A549 (cell line): ENCODE measurements at regions not wholly inside any gene's neighbourhood (a gene's known extent, or its start where the extent isn't known, plus 50 kb on each side); places are given as distances from the start of the nearest gene placed in this dataset.
A peak's percentile ranks its signal among the peaks of the same experiment; 100 is the strongest.

Experiments
- ATAC-seq, 2 experiments: fragments of 200-7000 bp in 1 of 2; fragments of >200 bp in 1 of 2; cut with Nextera tagmentation in 1 of 2; cut with Tn5 transposase in 1 of 2; 3 replicates each; pipeline versions ENCODE4 v1.8.0 to v1.9.1; 2018 to 2020; ENCODE audit warnings: mild to moderate bottlenecking in 1 of 2, moderate library complexity in 1 of 2
- CTCF ChIA-PET: fragments of 300-600 bp; sonication (Branson Sonifier 250); formaldehyde crosslinking; extraction: SDS; loops from one replicate; lab custom pipeline; 2021; ENCODE audit warnings: antibody characterized with exemption, inconsistent platforms; lab: Yijun Ruan, JAX
- POLR2A ChIA-PET: fragments of 350-600 bp; formaldehyde crosslinking; extraction: SDS; loops from one replicate; lab custom pipeline; 2021; ENCODE audit warnings: antibody characterized with exemption, inconsistent platforms; lab: Yijun Ruan, JAX
- DNase-seq, 2 experiments: peaks; one replicate each; pipeline versions ENCODE4 v3.0.0 to v3.0.0-alpha.2; 2011 to 2016; ENCODE audit warnings: low read depth in 1 of 2, low spot score in 1 of 2
- FAIRE-seq: peaks from 2 replicates; lab custom pipeline; 2011; peaks lifted over from hg19 to GRCh38; lab: Jason Lieb, UNC
- H3K27ac ChIP-seq, 2 experiments: fragments of >200 bp; sonication (Bioruptor Twin); formaldehyde crosslinking; 3 replicates each; pipeline ENCODE4 v1.5.1; 2016 to 2017
- H3K4me1 ChIP-seq: fragments of >200 bp; sonication (Bioruptor Twin); formaldehyde crosslinking; 3 replicates; pipeline ENCODE4 v1.6.1; 2016
- H3K4me2 ChIP-seq: fragments of >200 bp; sonication (Bioruptor Twin); formaldehyde crosslinking; 3 replicates; pipeline ENCODE4 v1.6.1; 2016
- H3K4me3 ChIP-seq: fragments of >200 bp; sonication (Bioruptor Twin); formaldehyde crosslinking; 3 replicates; pipeline ENCODE4 v1.5.1; 2016
- H3K9me3 ChIP-seq: fragments of >200 bp; sonication (Bioruptor Twin); formaldehyde crosslinking; 3 replicates; pipeline ENCODE4 v1.6.1; 2016
- ATOH8 ChIP-seq: fragments of 250-450 bp; sonication (Bioruptor Pico); IDR thresholded peaks from 2 replicates; pipeline ENCODE4 v1.5.0; 2020; ENCODE audit warnings: low read depth, mild to moderate bottlenecking, moderate library complexity
- BCL3 ChIP-seq: fragments of >200 bp; sonication (Bioruptor Twin); formaldehyde crosslinking; IDR thresholded peaks from 3 replicates; pipeline ENCODE4 v1.6.1; 2016
- BHLHE40 ChIP-seq: IDR thresholded peaks from 2 replicates; pipeline ENCODE4 v1.6.1; 2012; ENCODE audit warnings: low read depth, low read length, inconsistent platforms
- CBX2 ChIP-seq: fragments of 200-600 bp; sonication (generic); IDR thresholded peaks from 2 replicates; pipeline ENCODE4 v1.6.1; 2016; ENCODE audit warnings: low read depth, mild to moderate bottlenecking, borderline replicate concordance
- CBX8 ChIP-seq: fragments of 200-600 bp; sonication (generic); IDR thresholded peaks from 2 replicates; pipeline ENCODE4 v1.6.1; 2016
- CHD2 ChIP-seq: fragments of 150-350 bp; IDR thresholded peaks from 2 replicates; pipeline ENCODE4 v1.6.1; 2014; ENCODE audit warnings: low read length; ENCODE audit not compliant: partially characterized antibody
- E2F6 ChIP-seq: IDR thresholded peaks from 2 replicates; pipeline ENCODE4 v1.6.1; 2012; ENCODE audit warnings: low read depth, borderline replicate concordance
- EHF ChIP-seq: fragments of 250-450 bp; sonication (Bioruptor Pico); IDR thresholded peaks from 2 replicates; pipeline ENCODE4 v1.5.0; 2020; ENCODE audit warnings: mild to moderate bottlenecking
- ELK1 ChIP-seq: fragments of 150-350 bp; IDR thresholded peaks from 2 replicates; pipeline ENCODE4 v1.6.1; 2014; ENCODE audit warnings: low read depth, mild to moderate bottlenecking, low read length
- EP300 ChIP-seq, 2 experiments: fragments of >200 bp; sonication (Bioruptor Twin); formaldehyde crosslinking; IDR thresholded peaks; 2 replicates in 1 of 2; 3 replicates in 1 of 2; pipeline ENCODE4 v1.6.1; 2016 to 2017
- ESRRA ChIP-seq: fragments of 150-350 bp; IDR thresholded peaks from 2 replicates; pipeline ENCODE4 v1.6.1; 2014; ENCODE audit warnings: mild to moderate bottlenecking, low read length, borderline replicate concordance
- FOXS1 ChIP-seq: fragments of 250-450 bp; sonication (Bioruptor Pico); IDR thresholded peaks from 2 replicates; pipeline ENCODE4 v1.5.0; 2020; ENCODE audit warnings: mild to moderate bottlenecking, moderate library complexity
- GATA3 ChIP-seq: IDR thresholded peaks from 2 replicates; pipeline ENCODE4 v1.6.1; 2012; ENCODE audit warnings: borderline replicate concordance
- HDAC2 ChIP-seq: fragments of 200-600 bp; sonication (generic); IDR thresholded peaks from 2 replicates; pipeline ENCODE4 v1.6.1; 2016
- HES2 ChIP-seq: fragments of >200 bp; sonication (Bioruptor Twin); formaldehyde crosslinking; IDR thresholded peaks from 2 replicates; pipeline ENCODE4 v1.6.1; 2016
- JUN ChIP-seq, 2 experiments: fragments of >200 bp; sonication (Bioruptor Twin); formaldehyde crosslinking; IDR thresholded peaks; 2 replicates in 1 of 2; 3 replicates in 1 of 2; pipeline ENCODE4 v1.6.1; 2016 to 2017
- JUNB ChIP-seq: fragments of >200 bp; sonication (Bioruptor Twin); formaldehyde crosslinking; IDR thresholded peaks from 2 replicates; pipeline ENCODE4 v1.6.1; 2016
- KDM1A ChIP-seq: fragments of 200-600 bp; sonication (generic); IDR thresholded peaks from 2 replicates; pipeline ENCODE4 v1.6.1; 2016; ENCODE audit warnings: low read depth, mild to moderate bottlenecking
- KDM5A ChIP-seq: fragments of 200-600 bp; sonication (generic); IDR thresholded peaks from 2 replicates; pipeline ENCODE4 v1.6.1; 2016; ENCODE audit warnings: antibody characterized with exemption, mild to moderate bottlenecking
- MAFK ChIP-seq: fragments of 450-650 bp; IDR thresholded peaks from 2 replicates; pipeline ENCODE4 v1.6.1; 2014; ENCODE audit not compliant: partially characterized antibody
- MAZ ChIP-seq: fragments of 150-350 bp; IDR thresholded peaks from 2 replicates; pipeline ENCODE4 v1.6.1; 2014; ENCODE audit warnings: antibody characterized with exemption, low read depth, low read length, borderline replicate concordance
- MYC ChIP-seq: IDR thresholded peaks from 2 replicates; pipeline ENCODE4 v1.6.1; 2012; ENCODE audit warnings: mild to moderate bottlenecking, inconsistent platforms, low read length, improper control_type of control experiment, borderline replicate concordance
- NR3C1 ChIP-seq: fragments of >200 bp; sonication (Bioruptor Twin); formaldehyde crosslinking; IDR thresholded peaks from 3 replicates; pipeline ENCODE4 v1.6.1; 2017
- PBX3 ChIP-seq: IDR thresholded peaks from 2 replicates; pipeline ENCODE4 v1.6.1; 2012
- POLR2A ChIP-seq: IDR thresholded peaks from 2 replicates; pipeline ENCODE4 v1.6.1; 2012; ENCODE audit warnings: mild to moderate bottlenecking, low read length
- POLR2AphosphoS2 ChIP-seq: conservative IDR thresholded peaks from 2 replicates; pipeline ENCODE4 v1.6.1; 2012; ENCODE audit warnings: low read length, improper control_type of control experiment, inconsistent platforms
- RARB ChIP-seq: fragments of 250-450 bp; sonication (Bioruptor Pico); IDR thresholded peaks from 2 replicates; pipeline ENCODE4 v1.8.0; 2021; ENCODE audit warnings: mild to moderate bottlenecking, moderate library complexity
- RNF2 ChIP-seq: fragments of 200-600 bp; sonication (generic); IDR thresholded peaks from 2 replicates; pipeline ENCODE4 v1.6.1; 2016; ENCODE audit warnings: low read depth, mild to moderate bottlenecking, antibody characterized with exemption, moderate library complexity, borderline replicate concordance
- SMC3 ChIP-seq: fragments of >200 bp; sonication (Bioruptor Twin); formaldehyde crosslinking; IDR thresholded peaks from 3 replicates; pipeline ENCODE4 v1.6.1; 2018; ENCODE audit warnings: inconsistent platforms
- SREBF2 ChIP-seq: fragments of 450-650 bp; IDR thresholded peaks from 2 replicates; pipeline ENCODE4 v1.6.1; 2014; ENCODE audit warnings: mild to moderate bottlenecking, moderate library complexity
- TFCP2L1 ChIP-seq: fragments of 250-450 bp; sonication (Bioruptor Pico); IDR thresholded peaks from 2 replicates; pipeline ENCODE4 v1.5.0; 2021; ENCODE audit warnings: mild to moderate bottlenecking
- TP53 ChIP-seq: fragments of 250-450 bp; sonication (Bioruptor Pico); IDR thresholded peaks from 2 replicates; pipeline ENCODE4 v1.5.0; 2021; ENCODE audit warnings: mild to moderate bottlenecking, moderate library complexity
- USF2 ChIP-seq: fragments of 450-650 bp; IDR thresholded peaks from 2 replicates; pipeline ENCODE4 v1.6.1; 2014; ENCODE audit warnings: antibody characterized with exemption
- ZNF302 ChIP-seq: fragments of 250-450 bp; sonication (Bioruptor Pico); IDR thresholded peaks from 2 replicates; pipeline ENCODE4 v1.9.0; 2021; ENCODE audit warnings: inconsistent platforms, mild to moderate bottlenecking, moderate library complexity
- WGBS: methylation state at CpG from one replicate; pipeline ENCODE4 v1.1.6; 2017; ENCODE audit errors: missing lambda C conversion rate; 5-methylcytosine and 5-hydroxymethylcytosine counted together

- H3K27ac ChIP-seq, result peak overlapping the region; percentile 51 to 80; a peak in 5 of 6 replicates
- no peak overlapping the region for H3K4me3 ChIP-seq
- WGBS, result 40% methylated on average over 11 of the region's 11 CpGs
- peak in 1 of 2 experiments; percentile 10 for DNase-seq
- no peaks in the 10 kb centered on the region for H3K9me3 ChIP-seq
- H3K4me2 ChIP-seq, result peak overlapping the region; percentile 64
- CTCF ChIA-PET, result interaction anchor here (1.0 to 4.0 kb wide), 7 partner anchors 11 to 154 kb away, joined by 3 to 18 read pairs (median 4); partner anchors contain the start of gene IL12A
- FAIRE-seq, result no peak
- TF ChIP-seq JUNB (no peak), KDM1A (no peak), TP53 (CRISPR knock-in tag) (no peak), SMC3 (no peak), RNF2 (no peak), TFCP2L1 (no peak), BCL3 (no peak), ZNF302 (CRISPR knock-in tag) (no peak), NR3C1 (no peak), HES2 (no peak), JUN (IDR thresholded peaks at IDR 0.05) (no peak), PBX3 (no peak), GATA3 (no peak), SREBF2 (no peak), CHD2 (no peak), E2F6 (no peak), EHF (CRISPR knock-in tag) (no peak), ELK1 (no peak), MAZ (no peak), POLR2A (no peak)
- ATAC-seq, result peak; percentile 49 to 60; a peak in 5 of 6 replicates
- POLR2A ChIA-PET, result interaction anchor here (0.6 kb wide), 1 partner anchor 27 kb away, joined by 3 read pairs; no protein-coding TSS in a partner anchor
- H3K4me1 ChIP-seq, result peaks cover 48% of the 10 kb centered on the region
Measured at GRCh38 chr3:159852821-159853505, 135.7 kb upstream of the IL12A start.

- H3K4me3 ChIP-seq, result no peak overlapping the region
- CTCF ChIA-PET, result interaction anchor here (0.6 to 4.0 kb wide), 7 partner anchors 11 to 153 kb away, joined by 3 to 18 read pairs (median 4); partner anchors contain the start of gene IL12A
- TF ChIP-seq E2F6 (no peak), MAFK (no peak), MYC (no peak), KDM1A (no peak), FOXS1 (no peak), RARB (no peak), KDM5A (no peak), HDAC2 (no peak), ATOH8 (CRISPR knock-in tag) (no peak), EP300 (IDR thresholded peaks at IDR 0.05) (no peak), BHLHE40 (no peak), ESRRA (no peak), USF2 (no peak), CBX8 (no peak), POLR2AphosphoS2 (no peak), SMC3 (no peak), CBX2 (no peak)
Measured at GRCh38 chr3:159853506-159853864, 135.2 kb upstream of the IL12A start.

More at GRCh38 chr3:159853506-159853864, 135.2 kb upstream of the IL12A start:
- ATAC-seq (no peak), DNase-seq (no peak), FAIRE-seq (no peak)
- H3K27ac ChIP-seq, result peak overlapping the region; percentile 51 to 80; a peak in 3 of 6 replicates
- peaks cover 53% of the 10 kb centered on the region for H3K4me1 ChIP-seq
- H3K4me2 ChIP-seq, result peak overlapping the region; percentile 64
- POLR2A ChIA-PET, result no interaction called here
- H3K9me3 ChIP-seq, result no peaks in the 10 kb centered on the region
